HG02678 (cell line): ENCODE measurements at regions not wholly inside any gene's neighbourhood (a gene's known extent, or its start where the extent isn't known, plus 50 kb on each side); places are given as distances from the start of the nearest gene placed in this dataset.

Source experiments
- ATAC-seq: cut with Tn5 transposase; IDR thresholded peaks from one replicate; pipeline ENCODE4 v1.9.1; 2021; ENCODE audit warnings: mild to moderate bottlenecking, moderate library complexity; ENCODE audit not compliant: unreplicated experiment

- no peak for ATAC-seq
These were observed 160.7 kb upstream of the COBL start for GRCh38 chr7:51477323-51477722.

GRCh38 chr7:51476026-51476425 is 159.4 kb upstream of the COBL start:
- ATAC-seq: no peak

- no peak for ATAC-seq
These were observed 156.3 kb upstream of the COBL start for GRCh38 chr7:51472873-51473272.

GRCh38 chr7:51471981-51472296 is 155.3 kb upstream of the COBL start:
- no peak for ATAC-seq

GRCh38 chr7:51471210-51471980 is 154.8 kb upstream of the COBL start:
- ATAC-seq: no peak

- ATAC-seq: no peak
These were observed 150.9 kb upstream of the COBL start for GRCh38 chr7:51467384-51468017.

DNA sequence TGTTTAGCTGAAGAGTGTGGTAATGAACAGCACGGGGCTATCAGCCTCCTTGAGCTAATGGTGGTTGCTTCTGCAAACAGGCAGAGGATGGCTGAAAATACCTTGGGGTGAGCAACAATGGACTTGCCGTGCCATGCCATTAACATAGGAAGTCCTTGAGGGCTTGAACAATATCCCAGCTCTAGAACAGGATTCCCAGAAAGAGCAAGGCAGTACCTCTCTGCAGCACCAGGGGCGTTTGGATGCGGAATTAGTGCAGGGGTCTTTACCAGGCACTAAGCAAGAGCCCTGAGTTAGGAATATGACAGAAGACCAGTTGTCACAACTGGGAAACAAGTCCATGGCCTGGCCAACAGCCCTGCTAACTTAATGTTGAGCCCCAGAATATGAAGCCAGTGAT is 143.2 kb upstream of the COBL start:
- ATAC-seq: no peak

DNA sequence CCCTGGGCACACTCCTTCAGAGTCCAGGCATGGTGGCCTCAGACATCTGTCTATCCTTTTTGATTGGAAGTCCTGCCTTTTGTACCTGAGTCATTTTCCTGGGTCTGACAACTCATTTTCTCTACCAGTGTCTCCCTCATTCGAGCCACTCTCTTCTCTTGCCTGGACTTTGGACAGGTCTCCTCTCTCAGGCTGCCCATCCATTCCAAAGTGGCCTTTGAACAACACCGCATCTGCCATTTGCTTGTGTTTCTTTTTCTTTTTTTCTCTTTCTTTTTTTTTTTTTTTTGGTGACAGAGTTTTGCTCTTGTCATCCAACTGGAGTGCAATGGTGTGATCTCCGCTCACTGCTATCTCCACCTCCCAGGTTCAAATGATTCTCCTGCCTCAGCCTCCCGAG is 142.1 kb upstream of the COBL start:
- ATAC-seq: no peak

DNA sequence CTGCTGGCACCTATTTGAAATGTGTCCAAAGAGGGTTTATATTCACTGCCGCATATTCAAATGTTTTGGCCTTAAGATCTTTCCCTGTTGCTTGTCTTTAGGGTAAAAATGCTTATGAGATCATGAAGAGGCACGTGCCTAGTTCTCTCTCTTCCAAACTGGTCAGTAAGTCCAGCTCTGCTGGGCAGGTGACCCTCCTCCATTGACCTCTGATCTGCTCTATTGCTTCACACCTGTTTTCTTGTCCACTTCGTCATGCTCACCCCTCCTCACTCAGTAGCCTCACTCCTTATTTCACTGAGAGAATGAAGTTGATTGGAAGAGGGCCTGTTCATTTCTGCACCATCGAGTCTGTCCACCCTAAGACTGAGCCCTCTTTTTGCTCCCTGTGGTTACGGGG is 140.5 kb upstream of the COBL start:
- no peak for ATAC-seq

GRCh38 chr7:51456431-51457060 is 139.9 kb upstream of the COBL start:
- no peak for ATAC-seq

DNA sequence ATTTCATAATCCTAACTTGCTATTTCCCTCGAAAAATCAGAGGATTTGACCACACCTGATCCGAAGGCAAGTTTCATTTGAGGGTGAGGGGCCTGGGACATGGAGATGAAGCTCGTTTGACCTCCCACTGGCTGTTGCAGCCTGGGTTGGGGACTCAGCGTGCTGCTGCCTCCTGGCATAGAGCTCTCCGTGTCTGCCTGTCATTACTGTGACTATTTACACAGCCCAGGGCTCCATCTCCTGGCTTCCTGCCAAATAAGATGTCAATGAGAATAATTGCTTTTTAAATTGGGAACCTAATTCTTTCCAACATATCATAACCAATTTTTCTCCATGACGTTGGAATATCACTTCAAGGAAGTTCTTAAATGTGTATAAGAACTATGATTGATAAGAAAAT is 139.3 kb upstream of the COBL start:
- ATAC-seq: no peak

DNA sequence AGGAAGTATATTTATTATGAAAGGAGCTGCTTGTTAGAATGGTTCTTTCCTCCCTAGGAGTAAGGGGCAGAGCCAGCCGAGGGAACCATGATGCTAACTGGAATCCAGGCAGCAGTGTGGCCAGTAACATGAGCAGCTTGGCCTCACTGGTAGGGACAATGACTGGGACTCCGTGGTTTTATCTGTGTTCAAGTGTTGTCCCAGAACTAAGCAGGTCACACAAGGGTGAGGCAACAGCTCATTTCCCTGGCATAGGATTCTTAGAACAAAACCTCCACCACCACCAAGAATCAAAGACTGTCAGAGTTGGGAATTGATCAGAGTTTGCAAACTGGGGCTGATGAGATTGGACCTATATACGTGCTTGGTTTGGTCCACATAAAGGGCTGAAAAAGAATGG is 138.9 kb upstream of the COBL start:
- ATAC-seq: no peak

DNA sequence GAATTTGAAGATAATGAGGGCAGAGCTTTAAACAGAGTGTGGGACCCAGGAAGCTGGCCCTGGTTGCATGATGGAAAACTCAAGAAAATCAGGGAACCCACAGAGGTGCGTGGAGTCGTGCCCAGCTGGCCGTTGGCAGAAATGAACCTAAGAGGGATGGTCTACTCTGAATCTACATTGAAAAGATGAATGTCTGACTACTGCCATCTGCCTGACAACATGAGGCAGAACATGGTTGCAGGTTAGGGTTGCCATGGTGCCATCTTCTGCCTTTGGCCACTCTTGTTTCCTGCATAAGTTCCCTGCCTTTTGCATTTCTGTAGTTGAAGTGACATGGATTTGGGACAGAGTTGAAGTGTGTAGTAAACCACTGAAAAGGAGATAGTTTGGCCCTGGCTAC is 138.5 kb upstream of the COBL start:
- no peak for ATAC-seq

DNA sequence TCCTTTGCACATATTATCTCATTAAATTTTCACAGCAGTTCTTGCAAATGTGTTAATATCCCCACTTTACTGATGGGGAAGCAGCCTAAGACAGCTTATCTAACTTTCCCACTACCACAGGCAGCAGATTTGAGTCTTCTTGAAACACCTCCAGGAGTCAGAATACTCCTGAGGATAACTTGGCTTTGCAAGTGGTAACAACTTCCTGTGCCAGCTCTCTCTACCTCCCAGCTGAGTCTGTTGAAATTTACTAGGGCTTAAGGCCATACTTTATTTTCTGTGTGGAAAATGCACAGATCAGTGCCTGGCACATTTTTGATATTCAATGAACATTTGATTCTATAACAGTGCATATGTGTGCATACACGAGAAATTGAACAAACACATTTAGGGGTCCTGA is 136.1 kb upstream of the COBL start:
- ATAC-seq: no peak

DNA sequence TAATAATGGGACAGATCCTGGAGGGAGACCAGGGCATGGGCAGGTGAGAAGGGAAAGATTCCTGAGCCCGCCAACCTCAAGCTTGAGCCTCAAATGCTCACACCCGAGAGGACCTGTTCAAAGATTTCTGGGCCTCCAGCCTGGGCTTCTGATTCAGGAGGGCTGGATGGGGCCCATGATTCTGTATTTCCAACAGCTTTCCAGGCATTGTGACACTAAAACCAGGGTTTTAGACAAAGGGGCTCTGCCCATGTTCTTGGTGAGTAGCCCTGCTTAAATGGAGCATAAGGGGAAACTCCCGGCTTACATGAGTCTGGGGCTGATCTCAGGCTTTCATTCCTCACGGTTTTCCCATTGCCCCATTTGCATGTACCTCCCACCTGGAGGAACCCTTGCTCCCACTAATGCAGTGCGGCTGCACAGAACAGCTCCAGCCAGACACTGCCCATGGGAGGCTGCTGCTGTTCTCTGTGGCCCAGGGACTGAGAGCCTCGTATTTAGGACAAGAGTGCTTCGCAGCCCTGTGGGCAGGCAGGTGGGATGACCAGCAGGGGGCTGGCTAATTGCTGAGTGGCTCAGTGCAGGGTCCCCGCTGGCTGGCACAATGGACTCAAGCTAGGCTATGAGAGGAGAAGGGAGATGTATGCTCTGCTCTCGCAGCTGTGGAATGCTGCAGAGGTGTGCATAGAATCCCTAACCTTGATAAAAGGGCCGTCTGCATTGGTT is 135.3 kb upstream of the COBL start:
- no peak for ATAC-seq

DNA sequence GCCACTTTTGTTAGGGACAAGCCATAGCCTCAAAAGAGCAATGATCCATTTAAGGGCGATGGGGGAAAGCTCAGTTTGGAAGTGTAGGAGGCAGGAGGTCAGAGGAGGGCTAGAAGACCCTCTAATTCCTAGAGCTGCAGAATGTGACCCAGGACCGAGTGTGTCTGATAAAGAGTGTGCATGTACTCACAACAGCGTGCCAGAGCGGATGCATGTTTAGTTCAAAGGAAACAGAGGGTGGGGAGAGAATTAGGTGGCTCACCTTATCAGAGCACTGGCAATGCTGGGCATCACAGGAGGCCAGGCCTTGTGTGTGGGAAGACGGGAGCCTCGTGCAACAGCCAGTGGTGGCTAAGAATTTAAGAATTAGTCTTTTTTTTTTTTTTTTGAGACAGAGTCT is 133.9 kb upstream of the COBL start:
- no peak for ATAC-seq

GRCh38 chr7:51446785-51447184 is 130.2 kb upstream of the COBL start:
- ATAC-seq: no peak

- no peak for ATAC-seq
These were observed 129.7 kb upstream of the COBL start for GRCh38 chr7:51446356-51446755.

- ATAC-seq: no peak
These were observed 128.3 kb upstream of the COBL start for GRCh38 chr7:51444936-51445335.

- no peak for ATAC-seq
These were observed 114.0 kb upstream of the COBL start for GRCh38 chr7:51430480-51431086.

DNA sequence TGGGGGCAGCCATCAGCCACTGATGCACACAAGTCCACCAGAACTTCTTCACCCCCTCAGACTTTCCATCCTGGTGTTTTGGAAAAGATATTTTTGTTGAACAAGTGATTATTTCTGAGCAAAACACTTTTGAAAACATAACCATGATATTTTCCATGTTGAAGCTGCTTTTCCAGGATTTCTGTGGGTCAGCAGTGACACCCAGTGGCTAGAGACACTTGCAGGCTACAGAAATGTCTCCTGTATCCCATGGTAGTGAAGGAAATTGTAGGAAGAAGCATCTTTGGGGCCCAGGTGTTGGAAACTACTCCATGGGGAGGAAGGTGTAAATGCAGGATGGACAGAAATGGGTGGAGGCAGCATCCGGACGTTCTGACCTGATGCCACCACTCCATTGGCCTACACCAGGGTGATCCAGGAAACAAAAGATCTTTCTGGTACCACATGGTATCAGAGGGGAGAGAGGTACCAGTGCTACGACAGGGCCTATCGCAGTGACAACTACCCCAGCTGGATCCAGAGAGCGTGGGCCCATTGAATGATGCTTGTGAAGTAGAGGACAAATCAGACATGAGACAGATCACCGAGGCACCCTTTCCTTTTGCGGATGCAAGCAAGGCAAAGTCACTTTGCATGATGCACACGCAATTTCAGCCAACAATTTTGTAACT is 111.7 kb upstream of the COBL start:
- no peak for ATAC-seq
